ENCODE measurements at regions not wholly inside any gene's neighbourhood (a gene's known extent, or its start where the extent isn't known, plus 50 kb on each side); places are given as distances from the start of the nearest gene placed in this dataset.
"Not testable (repeated sequence)": the region's sequence is repeated elsewhere in the genome, so short reads cannot be mapped to it uniquely, and the experiment has no call there.

DNA sequence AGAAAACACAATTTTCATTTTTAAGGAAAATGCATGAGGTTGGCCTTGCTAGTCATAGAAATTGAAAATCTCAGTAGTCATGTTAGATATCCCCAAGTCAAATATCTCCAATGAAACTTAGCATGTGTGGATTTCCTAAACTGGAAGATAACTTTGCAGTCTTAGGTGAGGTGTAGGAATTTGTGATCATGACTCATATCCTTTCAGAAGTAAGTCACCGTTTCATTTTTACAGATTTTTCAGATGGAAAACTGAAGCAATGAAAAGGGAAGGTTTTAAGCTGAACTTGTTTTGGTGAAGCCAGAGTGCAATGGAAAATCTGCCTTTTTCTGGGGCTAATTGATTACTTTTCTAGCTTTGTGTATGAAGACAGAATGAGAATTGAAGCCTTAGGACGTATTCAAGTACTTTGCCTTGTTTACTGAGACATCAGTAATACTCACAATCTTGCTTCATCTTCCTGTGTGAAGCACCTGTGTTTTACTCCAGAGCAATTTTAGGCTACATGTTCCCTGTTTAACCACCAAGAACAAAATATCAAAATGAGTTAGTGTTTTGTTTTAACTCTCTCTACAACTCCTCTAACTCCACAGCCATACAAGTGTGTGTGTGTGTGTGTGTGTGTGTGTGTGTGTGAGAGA is 1662.8 kb upstream of the ADGRL3 start:
- Mint-ChIP-seq H3K36me3 (ENCODE audit: low read depth) (no peaks in the 10 kb centered on the region), H3K4me1 (no peaks in the 10 kb centered on the region), H3K27me3 (no peaks in the 10 kb centered on the region), H3K27ac (no peak overlapping the region), H3K4me3 (no peak overlapping the region), H3K9me3 (peaks cover 10% of the 10 kb centered on the region)
- ATAC-seq (replicated peaks) = no peak

DNA sequence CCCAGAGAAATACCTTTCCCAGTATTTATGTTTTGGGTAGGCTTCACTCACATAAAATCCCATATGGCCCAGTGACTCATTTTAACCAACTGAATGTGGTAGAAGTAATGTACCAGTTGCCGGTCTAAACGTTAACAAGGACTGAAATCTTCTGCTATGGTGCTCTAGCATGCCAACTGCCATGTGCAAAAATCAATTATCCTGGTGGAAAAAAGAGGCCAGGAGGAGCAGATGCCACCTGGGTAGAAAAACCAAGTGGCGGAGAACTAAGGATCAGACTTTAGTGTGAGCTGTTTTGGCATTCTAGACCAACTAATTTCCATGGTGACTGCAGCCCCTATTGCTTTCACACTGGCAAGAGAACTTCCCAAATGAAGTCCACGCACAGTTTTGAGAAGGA is 1660.7 kb upstream of the ADGRL3 start:
- no peaks in the 10 kb centered on the region for H3K4me1 Mint-ChIP-seq

GRCh38 chr4:59540311-59540710 is 1659.8 kb upstream of the ADGRL3 start:
- no peak overlapping the region for H3K4me3 Mint-ChIP-seq
- peaks cover 8% of the 10 kb centered on the region for H3K9me3 Mint-ChIP-seq
- no peak overlapping the region for H3K27ac Mint-ChIP-seq
- no peaks in the 10 kb centered on the region for H3K27me3 Mint-ChIP-seq
- H3K36me3 Mint-ChIP-seq (ENCODE audit: low read depth) = no peaks in the 10 kb centered on the region
- no peaks in the 10 kb centered on the region for H3K4me1 Mint-ChIP-seq
- ATAC-seq (replicated peaks) = no peak

More for the DNA sequence above, 1660.7 kb upstream of the ADGRL3 start:
- H3K4me3 Mint-ChIP-seq = no peak overlapping the region
- no peaks in the 10 kb centered on the region for H3K27me3 Mint-ChIP-seq
- no peak for ATAC-seq (replicated peaks)
- H3K27ac Mint-ChIP-seq = no peak overlapping the region
- peaks cover 8% of the 10 kb centered on the region for H3K9me3 Mint-ChIP-seq
- H3K36me3 Mint-ChIP-seq (ENCODE audit: low read depth) = no peaks in the 10 kb centered on the region

DNA sequence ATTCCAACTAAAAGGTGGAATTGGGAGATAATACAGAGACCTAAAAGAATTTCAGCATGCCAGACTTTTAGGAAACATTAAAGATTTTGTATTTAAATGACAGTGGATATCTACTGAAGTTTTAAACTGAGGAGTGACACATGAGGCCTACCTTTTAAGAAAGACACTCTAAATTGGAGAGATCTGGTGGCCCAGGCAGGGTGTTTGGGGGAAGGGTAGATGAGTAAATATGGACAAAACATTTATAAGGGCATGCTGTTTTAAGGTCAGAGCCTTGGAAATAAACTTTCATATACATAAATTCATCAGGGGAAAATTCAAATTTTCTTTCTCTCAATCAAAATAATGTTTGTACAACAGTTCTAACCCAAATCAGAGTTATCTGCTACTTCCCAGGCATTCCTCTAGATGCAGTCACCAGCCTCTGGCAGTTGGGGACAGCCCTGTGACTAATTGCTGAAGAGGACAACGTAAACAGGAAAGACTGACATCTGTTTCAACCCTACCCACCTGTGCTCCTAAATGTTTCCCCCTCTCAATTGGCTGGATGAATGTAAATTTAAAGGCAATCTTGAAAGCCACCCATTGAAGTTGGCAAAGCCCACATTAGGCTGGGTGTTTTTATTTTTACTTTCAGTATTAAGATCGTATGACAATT is 1646.9 kb upstream of the ADGRL3 start:
- no peak overlapping the region for H3K4me3 Mint-ChIP-seq
- no peak for ATAC-seq (replicated peaks)
- H3K27ac Mint-ChIP-seq = no peak overlapping the region
- peaks cover 18% of the 10 kb centered on the region for H3K9me3 Mint-ChIP-seq
- H3K27me3 Mint-ChIP-seq = no peaks in the 10 kb centered on the region
- H3K36me3 Mint-ChIP-seq (ENCODE audit: low read depth) = no peaks in the 10 kb centered on the region
- H3K4me1 Mint-ChIP-seq = no peaks in the 10 kb centered on the region

DNA sequence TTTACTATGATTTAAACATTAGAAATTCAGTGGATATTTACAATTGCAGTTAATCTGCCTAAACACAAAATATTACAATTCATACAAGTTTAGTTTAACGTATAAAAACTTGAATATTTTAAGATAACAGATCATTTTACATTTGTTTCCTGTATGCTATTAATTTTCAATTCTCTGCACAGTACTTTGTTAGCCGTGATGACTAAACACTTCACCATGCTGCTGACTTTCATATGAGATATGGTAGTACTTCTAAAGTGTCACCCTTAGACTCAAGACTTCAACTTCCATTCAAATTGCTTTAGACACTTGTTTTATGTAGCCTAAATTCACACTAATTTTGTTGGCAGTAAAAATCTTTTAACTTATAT is 1646.4 kb upstream of the ADGRL3 start:
- no peaks in the 10 kb centered on the region for H3K27me3 Mint-ChIP-seq
- no peaks in the 10 kb centered on the region for H3K36me3 Mint-ChIP-seq (ENCODE audit: low read depth)
- H3K27ac Mint-ChIP-seq = no peak overlapping the region
- no peaks in the 10 kb centered on the region for H3K4me1 Mint-ChIP-seq
- no peak for ATAC-seq (replicated peaks)
- peaks cover 20% of the 10 kb centered on the region for H3K9me3 Mint-ChIP-seq
- no peak overlapping the region for H3K4me3 Mint-ChIP-seq

DNA sequence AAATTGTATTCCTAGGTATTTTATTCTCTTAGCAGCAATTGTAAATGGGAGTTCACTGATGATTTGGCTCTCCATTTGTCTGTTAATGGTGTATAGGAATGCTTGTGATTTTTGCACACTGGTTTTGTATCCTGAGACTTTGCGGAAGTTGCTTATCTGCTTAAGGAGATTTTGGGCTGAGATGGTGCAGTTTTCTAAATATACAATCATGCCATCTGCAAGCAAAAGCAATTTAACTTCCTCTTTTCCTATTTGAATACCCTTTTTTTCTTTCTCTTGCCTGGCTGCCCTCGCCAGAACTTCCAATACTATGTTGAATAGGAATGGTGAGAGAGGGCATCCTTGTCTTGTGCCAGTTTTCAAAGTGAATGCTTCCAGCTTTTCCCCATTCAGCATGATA is 1643.9 kb upstream of the ADGRL3 start:
- H3K4me1 Mint-ChIP-seq; H3K27me3 Mint-ChIP-seq; ATAC-seq (replicated peaks); H3K4me3 Mint-ChIP-seq; H3K27ac Mint-ChIP-seq; H3K36me3 Mint-ChIP-seq (ENCODE audit: low read depth): not testable (repeated sequence)
- peaks cover 15% of the 10 kb centered on the region for H3K9me3 Mint-ChIP-seq

GRCh38 chr4:59560141-59560648 is 1639.9 kb upstream of the ADGRL3 start:
- ATAC-seq (replicated peaks); H3K27ac Mint-ChIP-seq; H3K4me1 Mint-ChIP-seq; H3K27me3 Mint-ChIP-seq; H3K4me3 Mint-ChIP-seq; H3K36me3 Mint-ChIP-seq (ENCODE audit: low read depth): not testable (repeated sequence)
- H3K9me3 Mint-ChIP-seq = peaks cover 11% of the 10 kb centered on the region

DNA sequence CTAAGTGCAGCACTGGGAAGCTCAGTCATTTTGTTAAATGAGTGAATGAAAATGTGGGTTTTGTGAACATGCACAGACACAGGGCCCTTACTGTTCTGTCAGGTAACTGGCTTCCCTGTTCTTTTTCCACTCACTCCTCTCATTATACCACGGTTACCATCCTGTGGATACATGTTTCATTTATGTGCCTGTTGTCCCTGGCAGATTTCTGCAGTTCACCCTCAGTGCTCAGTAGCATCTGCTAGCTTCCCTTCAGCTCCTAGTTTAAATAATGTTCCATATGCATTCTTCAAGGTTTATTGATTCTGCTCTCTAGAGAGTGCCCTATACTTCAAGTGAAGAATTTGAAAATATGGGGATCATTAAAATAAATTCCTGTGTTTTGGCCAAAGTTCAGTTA is 1634.3 kb upstream of the ADGRL3 start:
- H3K27me3 Mint-ChIP-seq = no peaks in the 10 kb centered on the region
- H3K9me3 Mint-ChIP-seq = peaks cover 7% of the 10 kb centered on the region
- H3K36me3 Mint-ChIP-seq (ENCODE audit: low read depth) = no peaks in the 10 kb centered on the region
- H3K27ac Mint-ChIP-seq = no peak overlapping the region
- no peak overlapping the region for H3K4me3 Mint-ChIP-seq
- no peak for ATAC-seq (replicated peaks)
- no peaks in the 10 kb centered on the region for H3K4me1 Mint-ChIP-seq

GRCh38 chr4:59570860-59571476 is 1629.2 kb upstream of the ADGRL3 start:
- Mint-ChIP-seq H3K4me3 (no peak overlapping the region), H3K9me3 (peaks cover 16% of the 10 kb centered on the region), H3K36me3 (ENCODE audit: low read depth) (no peaks in the 10 kb centered on the region), H3K4me1 (no peaks in the 10 kb centered on the region), H3K27me3 (no peaks in the 10 kb centered on the region), H3K27ac (no peak overlapping the region)
- no peak for ATAC-seq (replicated peaks)

- H3K4me3 Mint-ChIP-seq = no peak overlapping the region
- no peak for ATAC-seq (replicated peaks)
- peaks cover 12% of the 10 kb centered on the region for H3K9me3 Mint-ChIP-seq
- H3K27me3 Mint-ChIP-seq = no peaks in the 10 kb centered on the region
- no peaks in the 10 kb centered on the region for H3K36me3 Mint-ChIP-seq (ENCODE audit: low read depth)
- no peaks in the 10 kb centered on the region for H3K4me1 Mint-ChIP-seq
- H3K27ac Mint-ChIP-seq = no peak overlapping the region
Measured at GRCh38 chr4:59571805-59572430, 1628.2 kb upstream of the ADGRL3 start.

- Mint-ChIP-seq H3K27ac (no peak overlapping the region), H3K36me3 (ENCODE audit: low read depth) (no peaks in the 10 kb centered on the region), H3K9me3 (peaks cover 6% of the 10 kb centered on the region), H3K4me3 (no peak overlapping the region), H3K4me1 (no peaks in the 10 kb centered on the region), H3K27me3 (no peaks in the 10 kb centered on the region)
- no peak for ATAC-seq (replicated peaks)
Measured at GRCh38 chr4:59583845-59584568, 1616.1 kb upstream of the ADGRL3 start.

GRCh38 chr4:59597536-59598329 is 1602.4 kb upstream of the ADGRL3 start:
- Mint-ChIP-seq H3K4me3 (no peak overlapping the region), H3K9me3 (peaks cover 16% of the 10 kb centered on the region), H3K27ac (no peak overlapping the region), H3K36me3 (ENCODE audit: low read depth) (no peaks in the 10 kb centered on the region), H3K27me3 (no peaks in the 10 kb centered on the region), H3K4me1 (no peaks in the 10 kb centered on the region)
- ATAC-seq (replicated peaks) = no peak

GRCh38 chr4:59598330-59598618 is 1601.9 kb upstream of the ADGRL3 start:
- peaks cover 16% of the 10 kb centered on the region for H3K9me3 Mint-ChIP-seq
- H3K4me1 Mint-ChIP-seq = no peaks in the 10 kb centered on the region
- no peak overlapping the region for H3K27ac Mint-ChIP-seq
- ATAC-seq (replicated peaks) = no peak
- no peaks in the 10 kb centered on the region for H3K27me3 Mint-ChIP-seq
- H3K36me3 Mint-ChIP-seq (ENCODE audit: low read depth) = no peaks in the 10 kb centered on the region
- no peak overlapping the region for H3K4me3 Mint-ChIP-seq

DNA sequence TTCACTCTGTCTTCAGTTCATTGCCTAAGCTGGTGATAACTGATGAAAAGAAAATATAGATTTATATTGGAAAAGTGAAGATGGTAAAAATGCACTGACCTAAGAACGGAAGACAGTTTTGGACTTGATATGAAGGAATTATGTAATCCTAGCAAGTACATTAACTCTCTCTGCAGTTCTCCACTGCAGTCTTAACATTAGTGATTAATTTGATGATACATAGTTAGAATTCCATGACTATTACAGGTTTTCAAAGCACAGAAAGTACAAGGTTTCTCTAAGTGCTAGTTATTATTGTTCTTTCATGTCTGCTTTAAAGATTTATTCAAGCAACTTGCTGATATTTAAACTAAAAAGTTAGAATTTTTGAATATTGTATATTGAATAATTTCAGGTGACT is 1591.7 kb upstream of the ADGRL3 start:
- Mint-ChIP-seq H3K4me3 (no peak overlapping the region), H3K27ac (no peak overlapping the region), H3K4me1 (no peaks in the 10 kb centered on the region), H3K36me3 (ENCODE audit: low read depth) (no peaks in the 10 kb centered on the region), H3K9me3 (peaks cover 27% of the 10 kb centered on the region), H3K27me3 (no peaks in the 10 kb centered on the region)
- no peak for ATAC-seq (replicated peaks)
